ENCODE measurements at regions not wholly inside any gene's neighbourhood (a gene's known extent, or its start where the extent isn't known, plus 50 kb on each side); places are given as distances from the start of the nearest gene placed in this dataset.

GRCh38 chr10:94102436-94102835 is 108.7 kb downstream of the PLCE1 start:
- no peak for TF ChIP-seq MAX (IDR thresholded peaks at IDR 0.05; ENCODE audit: low read depth)
- TF ChIP-seq RAD21 (IDR thresholded peaks at IDR 0.05; ENCODE audit: low read length), result no peak
- TF ChIP-seq EP300 (IDR thresholded peaks at IDR 0.05; ENCODE audit: borderline replicate concordance in 1 of 2, low read depth in 1 of 2, low read length in 1 of 2), result no peak
- TF ChIP-seq CHD2 (IDR thresholded peaks at IDR 0.05; ENCODE audit: low read length, partially characterized antibody), result no peak
- no peak for TF ChIP-seq ZBTB33 (IDR thresholded peaks at IDR 0.05; ENCODE audit: borderline replicate concordance, low read depth)
- no peak for TF ChIP-seq POLR2AphosphoS5 (IDR thresholded peaks at IDR 0.05; ENCODE audit: low read depth, low read length)
- no peak for TF ChIP-seq CTCF (IDR thresholded peaks at IDR 0.05)
- no peak for TF ChIP-seq PBX3 (IDR thresholded peaks at IDR 0.05)
- H4K20me1 ChIP-seq (ENCODE audit: insufficient read depth), result no peaks in the 10 kb centered on the region
- no peaks in the 10 kb centered on the region for H3K9me2 ChIP-seq
- CTCF ChIA-PET, result no interaction called here
- H3K79me2 ChIP-seq (ENCODE audit: insufficient read depth), result no peaks in the 10 kb centered on the region
- H3K9ac ChIP-seq, result no peak overlapping the region
- 87% methylated on average over 5 of the region's 5 CpGs for WGBS (ENCODE audit: low lambda C conversion rate)
- H3K36me3 ChIP-seq (replicated peaks in 1 of 2; ENCODE audit: control insufficient read depth in 1 of 2, insufficient read depth in 2 of 2, low read length in 1 of 2), result no peaks in the 10 kb centered on the region
- H3K27ac ChIP-seq (ENCODE audit: low read depth in 2 of 2, low read length in 1 of 2), result no peak overlapping the region
- H2AFZ ChIP-seq (ENCODE audit: low read depth), result no peak overlapping the region
- H3F3A ChIP-seq (replicated peaks; ENCODE audit: insufficient read depth), result no peaks in the 10 kb centered on the region
- H3K4me2 ChIP-seq, result no peak overlapping the region
- no peak for DNase-seq
- H3K9me3 ChIP-seq, result no peaks in the 10 kb centered on the region
- H3K4me1 ChIP-seq (ENCODE audit: control insufficient read depth in 1 of 2, insufficient read depth in 2 of 2, low read depth in 1 of 2, low read length in 1 of 2), result 0 out of 4 replicates have a peak, but pooled peaks cover 0 to 7% of the 10 kb centered on the region in 2 experiments
- POLR2A ChIA-PET, result no interaction called here
- no peak overlapping the region for H3K4me3 ChIP-seq (ENCODE audit: low read depth in 2 of 2, low read length in 1 of 2)
- no peaks in the 10 kb centered on the region for H3K27me3 ChIP-seq (ENCODE audit: insufficient read depth)

- Histone ChIP-seq H3K4me3 (ENCODE audit: low read depth in 2 of 2, low read length in 1 of 2) (no peak overlapping the region), H3K4me1 (ENCODE audit: control insufficient read depth in 1 of 2, insufficient read depth in 2 of 2, low read depth in 1 of 2, low read length in 1 of 2) (0 out of 4 replicates have a peak, but pooled peaks cover 0 to 7% of the 10 kb centered on the region in 2 experiments), H3F3A (replicated peaks; ENCODE audit: insufficient read depth) (no peaks in the 10 kb centered on the region), H3K9me3 (no peaks in the 10 kb centered on the region), H4K20me1 (ENCODE audit: insufficient read depth) (no peaks in the 10 kb centered on the region), H3K79me2 (ENCODE audit: insufficient read depth) (no peaks in the 10 kb centered on the region), H3K27me3 (ENCODE audit: insufficient read depth) (no peaks in the 10 kb centered on the region), H3K4me2 (no peak overlapping the region), H3K9me2 (no peaks in the 10 kb centered on the region), H3K27ac (ENCODE audit: low read depth in 2 of 2, low read length in 1 of 2) (no peak overlapping the region), H2AFZ (ENCODE audit: low read depth) (no peak overlapping the region), H3K36me3 (replicated peaks in 1 of 2; ENCODE audit: control insufficient read depth in 1 of 2, insufficient read depth in 2 of 2, low read length in 1 of 2) (no peaks in the 10 kb centered on the region), H3K9ac (no peak overlapping the region)
- 90% methylated on average over 2 of the region's 2 CpGs for WGBS (ENCODE audit: low lambda C conversion rate)
- POLR2A ChIA-PET, result no interaction called here
- DNase-seq, result no peak
- CTCF ChIA-PET, result no interaction called here
- TF ChIP-seq FOXJ3 (CRISPR knock-in tag; IDR thresholded peaks at IDR 0.05) (no peak), USF2 (IDR thresholded peaks at IDR 0.05; ENCODE audit: borderline replicate concordance, low read depth, low read length) (no peak), REST (IDR thresholded peaks at IDR 0.05; ENCODE audit: low read depth, low read length) (no peak), MAX (IDR thresholded peaks at IDR 0.05; ENCODE audit: low read depth) (no peak), MEF2A (IDR thresholded peaks at IDR 0.05; ENCODE audit: borderline replicate concordance, low read depth) (no peak), ELF1 (IDR thresholded peaks at IDR 0.05) (no peak), JUND (IDR thresholded peaks at IDR 0.05) (no peak), TAF1 (IDR thresholded peaks at IDR 0.05; ENCODE audit: borderline replicate concordance, low read depth, low read length) (no peak), SIN3A (IDR thresholded peaks at IDR 0.05; ENCODE audit: borderline replicate concordance, low read depth, low read length) (no peak), TCF12 (IDR thresholded peaks at IDR 0.05) (no peak)
Measured at GRCh38 chr10:94103192-94103591, 109.5 kb downstream of the PLCE1 start.
